Activated T-cell treated with anti-CD3 and anti-CD28 coated beads, Interleukin-2, amount 50 U/mL, for 4 hours (primary cell): ENCODE measurements at regions not wholly inside any gene's neighbourhood (a gene's known extent, or its start where the extent isn't known, plus 50 kb on each side); places are given as distances from the start of the nearest gene placed in this dataset.
"Not testable (repeated sequence)": the region's sequence is repeated elsewhere in the genome, so short reads cannot be mapped to it uniquely, and the experiment has no call there.

Source experiments
- ATAC-seq, 2 donors: fragments of 200-7000 bp; cut with Tn5 transposase; one replicate each; pipeline ENCODE4 v1.10.0; 2021
- DNase-seq: peaks from one replicate; pipeline ENCODE4 v3.0.0-alpha.2; 2020
- H3K27me3 Mint-ChIP-seq: one replicate; pipeline ENCODE4 v1.8.0; 2021; ENCODE audit warnings: low read depth, mixed read lengths
- H3K36me3 Mint-ChIP-seq: one replicate; pipeline ENCODE4 v1.8.0; 2022; ENCODE audit warnings: mixed read lengths; ENCODE audit not compliant: insufficient read depth
- H3K4me1 Mint-ChIP-seq: one replicate; pipeline ENCODE4 v1.8.0; 2021; ENCODE audit warnings: low read depth, mixed read lengths
- H3K4me3 Mint-ChIP-seq: one replicate; pipeline ENCODE4 v1.8.0; 2021; ENCODE audit warnings: mild to moderate bottlenecking, moderate library complexity, mixed read lengths
- H3K9me3 Mint-ChIP-seq: one replicate; pipeline ENCODE4 v1.8.0; 2021; ENCODE audit warnings: mixed read lengths

GRCh38 chr1:121052081-121052660 lies 132.0 kb downstream of the FAM72B start:
- H3K4me1 Mint-ChIP-seq, H3K4me3 Mint-ChIP-seq, DNase-seq, H3K9me3 Mint-ChIP-seq, H3K36me3 Mint-ChIP-seq: not testable (repeated sequence)
- H3K27me3 Mint-ChIP-seq, result peaks cover 18% of the 10 kb centered on the region
- ATAC-seq, result peak; percentile 33 to 37

GRCh38 chr1:121054928-121055327 lies 129.2 kb downstream of the FAM72B start:
- not testable (repeated sequence) for H3K4me1 Mint-ChIP-seq, ATAC-seq, H3K9me3 Mint-ChIP-seq, H3K4me3 Mint-ChIP-seq, H3K36me3 Mint-ChIP-seq, DNase-seq
- H3K27me3 Mint-ChIP-seq, result peaks cover 16% of the 10 kb centered on the region

- H3K36me3 Mint-ChIP-seq, ATAC-seq, H3K4me1 Mint-ChIP-seq, H3K27me3 Mint-ChIP-seq, H3K9me3 Mint-ChIP-seq, H3K4me3 Mint-ChIP-seq, DNase-seq: not testable (repeated sequence)
These were observed 117.2 kb downstream of the FAM72B start for GRCh38 chr1:121066925-121067324.

GRCh38 chr1:121068738-121069499 lies 115.2 kb downstream of the FAM72B start:
- not testable (repeated sequence) for H3K27me3 Mint-ChIP-seq, H3K36me3 Mint-ChIP-seq, DNase-seq, H3K9me3 Mint-ChIP-seq, H3K4me3 Mint-ChIP-seq, H3K4me1 Mint-ChIP-seq, ATAC-seq

- DNase-seq, H3K4me1 Mint-ChIP-seq, H3K9me3 Mint-ChIP-seq, H3K27me3 Mint-ChIP-seq, H3K36me3 Mint-ChIP-seq, H3K4me3 Mint-ChIP-seq, ATAC-seq: not testable (repeated sequence)
These were observed 110.3 kb downstream of the FAM72B start for GRCh38 chr1:121073852-121074251.

- H3K4me1 Mint-ChIP-seq, DNase-seq, ATAC-seq, H3K27me3 Mint-ChIP-seq, H3K36me3 Mint-ChIP-seq, H3K4me3 Mint-ChIP-seq, H3K9me3 Mint-ChIP-seq: not testable (repeated sequence)
These were observed 108.8 kb downstream of the FAM72B start for GRCh38 chr1:121075254-121075805.

- H3K9me3 Mint-ChIP-seq, DNase-seq, H3K27me3 Mint-ChIP-seq, H3K4me3 Mint-ChIP-seq, H3K36me3 Mint-ChIP-seq: not testable (repeated sequence)
- H3K4me1 Mint-ChIP-seq, result peaks cover 12% of the 10 kb centered on the region
- ATAC-seq, result peak; percentile 93 to 96
These were observed 107.5 kb downstream of the FAM72B start for GRCh38 chr1:121076674-121077073.

- not testable (repeated sequence) for H3K4me3 Mint-ChIP-seq, H3K27me3 Mint-ChIP-seq, H3K9me3 Mint-ChIP-seq, H3K36me3 Mint-ChIP-seq, ATAC-seq, DNase-seq
- H3K4me1 Mint-ChIP-seq, result peaks cover 12% of the 10 kb centered on the region
These were observed 104.5 kb downstream of the FAM72B start for GRCh38 chr1:121079655-121080054.

- ATAC-seq, H3K36me3 Mint-ChIP-seq, DNase-seq, H3K9me3 Mint-ChIP-seq, H3K4me3 Mint-ChIP-seq: not testable (repeated sequence)
- peaks cover 12% of the 10 kb centered on the region for H3K4me1 Mint-ChIP-seq
- H3K27me3 Mint-ChIP-seq, result peaks cover 11% of the 10 kb centered on the region
These were observed 103.8 kb downstream of the FAM72B start for GRCh38 chr1:121080197-121080903.

GRCh38 chr1:121080904-121081264 lies 103.3 kb downstream of the FAM72B start:
- not testable (repeated sequence) for H3K36me3 Mint-ChIP-seq, ATAC-seq, H3K4me3 Mint-ChIP-seq, DNase-seq, H3K9me3 Mint-ChIP-seq
- H3K4me1 Mint-ChIP-seq, result peaks cover 12% of the 10 kb centered on the region
- H3K27me3 Mint-ChIP-seq, result peaks cover 11% of the 10 kb centered on the region

GRCh38 chr1:121081625-121082199 lies 102.4 kb downstream of the FAM72B start:
- not testable (repeated sequence) for H3K9me3 Mint-ChIP-seq, H3K36me3 Mint-ChIP-seq, H3K4me3 Mint-ChIP-seq, ATAC-seq, DNase-seq
- H3K27me3 Mint-ChIP-seq, result peaks cover 11% of the 10 kb centered on the region
- H3K4me1 Mint-ChIP-seq, result peaks cover 10% of the 10 kb centered on the region

GRCh38 chr1:121082995-121083394 lies 101.1 kb downstream of the FAM72B start:
- Mint-ChIP-seq H3K27me3 (peaks cover 11% of the 10 kb centered on the region), H3K4me1 (peaks cover 10% of the 10 kb centered on the region)
- DNase-seq, H3K9me3 Mint-ChIP-seq, H3K4me3 Mint-ChIP-seq, H3K36me3 Mint-ChIP-seq, ATAC-seq: not testable (repeated sequence)

- H3K27me3 Mint-ChIP-seq, result peaks cover 11% of the 10 kb centered on the region
- peak; percentile 84 to 87 for ATAC-seq
- not testable (repeated sequence) for H3K4me1 Mint-ChIP-seq, H3K9me3 Mint-ChIP-seq, H3K4me3 Mint-ChIP-seq, DNase-seq, H3K36me3 Mint-ChIP-seq
These were observed 97.9 kb downstream of the FAM72B start for GRCh38 chr1:121086249-121086648.

GRCh38 chr1:121087221-121087620 lies 96.9 kb downstream of the FAM72B start:
- peak in 1 of 2 donors; percentile 29 for ATAC-seq
- not testable (repeated sequence) for H3K36me3 Mint-ChIP-seq, DNase-seq, H3K4me3 Mint-ChIP-seq, H3K4me1 Mint-ChIP-seq, H3K27me3 Mint-ChIP-seq, H3K9me3 Mint-ChIP-seq
